Stomach (tissue), 8 donors: ENCODE measurements at regions not wholly inside any gene's neighbourhood (a gene's known extent, or its start where the extent isn't known, plus 50 kb on each side); places are given as distances from the start of the nearest gene placed in this dataset.

Experiments
- DNase-seq, 2 donors: peaks; one replicate each; pipeline versions ENCODE4 v3.0.0 to v3.0.0-alpha.2; 2013 to 2019
- H3K27ac ChIP-seq, 5 donors: fragments of 200-600 bp in 4 of 5; sonication (generic) in 4 of 5; one replicate each; pipeline ENCODE4 v1.5.1; 2013 to 2019; ENCODE audit warnings: mild to moderate bottlenecking in 1 of 5, moderate library complexity in 1 of 5
- H3K27me3 ChIP-seq, 3 donors: fragments of 200-600 bp; sonication (generic); one replicate each; pipeline ENCODE4 v1.5.1; 2017 to 2019; ENCODE audit warnings: mixed run types in 1 of 3
- H3K36me3 ChIP-seq, 4 donors: fragments of 200-600 bp; sonication (generic); 1 replicate in 3 of 4; 2 replicates in 1 of 4; pipeline ENCODE4 v1.5.1; 2016 to 2019
- H3K4me1 ChIP-seq, 4 donors: fragments of 200-600 bp; sonication (generic); one replicate each; pipeline ENCODE4 v1.5.1; 2016 to 2019
- H3K4me3 ChIP-seq, 4 donors: fragments of 200-600 bp; sonication (generic) in 3 of 4; one replicate each; pipeline ENCODE4 v1.5.1; 2016 to 2019; ENCODE audit warnings: mild to moderate bottlenecking in 1 of 4
- H3K9me3 ChIP-seq, 4 donors: fragments of 200-600 bp; sonication (generic); one replicate each; pipeline ENCODE4 v1.5.1; 2016 to 2019
- EP300 ChIP-seq: sonication (generic); formaldehyde crosslinking; IDR thresholded peaks from one replicate; pipeline ENCODE4 v1.6.1; 2017; ENCODE audit warnings: antibody characterized with exemption
- POLR2A ChIP-seq, 4 donors: fragments of 450-650 bp; IDR thresholded peaks; one replicate each; pipeline ENCODE4 v1.6.1; 2016; ENCODE audit warnings: antibody characterized with exemption in 4 of 4, control low read depth in 2 of 4, mild to moderate bottlenecking in 1 of 4, moderate library complexity in 1 of 4
- POLR2AphosphoS5 ChIP-seq, 3 donors: sonication (generic); formaldehyde crosslinking; IDR thresholded peaks; one replicate each; pipeline ENCODE4 v1.6.1; 2016; ENCODE audit warnings: antibody characterized with exemption in 3 of 3
- WGBS, 5 donors: extraction: QIAGEN DNeasy Blood & Tissue Kit in 3 of 5; methylation state at CpG; one replicate each; pipeline versions ENCODE4 v1.1.5 to v1.1.7; 2013 to 2018; 5-methylcytosine and 5-hydroxymethylcytosine counted together
- intact Hi-C: fragments of 100-400 bp; cut with DNase I; formaldehyde crosslinking; loops from one replicate; pipeline ENCODE4 v1.15.1; 2023; ENCODE audit warnings: low total_unique reads
- TF ChIP-seq, protein P1 (sequence below), 7 experiments: fragments of 450-650 bp in 4 of 7; fragments of 200-600 bp in 3 of 7; sonication (generic) in 3 of 7; IDR thresholded peaks; one replicate each; pipeline ENCODE4 v1.5.1; 2016 to 2019; ENCODE audit warnings: antibody characterized with exemption in 7 of 7, control low read depth in 2 of 7, mild to moderate bottlenecking in 1 of 7
- donor health status: healthy with polysubstance abuse.
- donor health status: Bipolar disorder and iron deficiency.
- donor health status: healthy.

DNA sequence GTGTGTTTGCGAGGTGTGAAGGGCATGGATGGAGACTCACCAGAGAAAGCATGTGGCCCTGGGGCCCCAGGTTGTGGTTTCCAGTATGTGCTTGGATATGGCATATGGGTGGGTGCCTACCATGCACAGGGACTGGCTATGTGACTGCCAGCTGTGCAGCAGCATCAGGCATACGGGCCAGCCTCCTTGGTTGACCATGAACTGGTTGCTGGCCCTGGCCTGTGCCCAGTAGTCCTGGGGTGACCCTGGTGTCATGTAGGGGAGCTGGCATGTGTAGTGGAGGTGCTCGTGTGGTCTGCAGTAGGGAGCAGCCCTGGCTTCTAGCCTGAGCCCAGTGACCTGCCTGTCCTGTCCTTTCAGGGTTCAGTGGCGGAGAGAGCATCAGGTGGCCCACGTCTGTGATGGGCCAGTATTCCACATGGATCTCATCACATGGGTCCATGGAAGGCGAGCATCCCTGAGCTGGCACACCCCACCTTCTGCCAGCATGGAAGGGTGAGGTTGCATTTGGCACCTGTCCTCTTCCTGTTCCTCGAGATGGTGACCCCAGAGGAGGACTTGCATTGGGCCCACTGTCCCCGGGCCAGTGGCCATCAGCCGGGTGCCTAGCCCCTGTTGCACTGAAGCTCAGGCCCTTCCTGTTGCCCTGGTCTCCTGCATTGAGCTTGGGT, 228.9 kb downstream of the SNRPN start:
- H3K27ac ChIP-seq, result no peak overlapping the region
- no peak overlapping the region for H3K4me3 ChIP-seq
- 69 to 100% (median 79%) methylated on average over 1 to 9 of the region's 9 CpGs for WGBS, 5 donors
- intact Hi-C loops, result no loop called here
- H3K4me1 ChIP-seq, result no peaks in the 10 kb centered on the region
- peaks cover 8 to 100% (median 96%) of the 10 kb centered on the region in 4 donors for H3K9me3 ChIP-seq
- no peaks in the 10 kb centered on the region for H3K27me3 ChIP-seq
- no peaks in the 10 kb centered on the region for H3K36me3 ChIP-seq
- no peak for DNase-seq
- no peak for TF ChIP-seq POLR2AphosphoS5 (IDR thresholded peaks at IDR 0.05)

DNA sequence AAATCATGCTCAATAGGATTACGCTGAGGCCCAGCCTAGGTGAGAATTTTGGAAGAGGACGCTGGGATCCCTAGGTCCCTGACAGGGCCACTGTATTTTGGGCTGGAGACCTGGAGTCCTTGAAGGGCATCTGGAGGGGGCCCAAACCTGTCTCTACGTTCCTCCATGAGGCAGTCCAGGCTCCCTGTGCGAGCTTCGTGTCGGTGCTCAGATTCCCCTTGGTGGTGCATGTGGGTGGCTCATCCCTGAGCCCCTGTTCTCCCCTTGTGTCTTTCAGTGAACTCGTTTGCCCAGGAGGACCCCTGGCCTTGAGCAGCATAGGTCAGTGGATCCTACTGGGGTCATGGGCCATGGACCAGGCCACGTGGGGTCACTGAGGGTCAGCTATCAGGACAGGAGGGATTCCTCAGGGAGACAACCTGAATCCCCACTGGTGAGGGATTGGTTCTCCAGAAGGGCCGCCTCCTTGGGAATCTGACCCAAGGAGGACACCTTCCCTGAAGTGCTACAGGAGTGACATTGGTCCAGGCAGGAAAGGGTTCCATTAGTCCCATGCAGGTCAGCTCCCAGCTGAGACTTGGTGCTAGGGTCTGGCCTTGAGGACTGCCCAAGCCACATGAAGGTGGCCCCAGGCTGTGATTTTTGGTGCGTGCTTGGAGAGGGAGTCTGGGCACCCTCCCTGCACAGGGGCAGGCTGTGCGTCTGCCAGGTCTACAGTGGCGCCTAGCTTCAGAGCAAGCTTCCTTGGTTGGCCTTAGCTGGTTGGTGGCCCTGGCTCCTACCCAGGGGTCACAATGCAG, 229.8 kb downstream of the SNRPN start:
- intact Hi-C loops, result no loop called here
- Histone ChIP-seq H3K4me1 (no peaks in the 10 kb centered on the region), H3K36me3 (no peaks in the 10 kb centered on the region), H3K9me3 (peaks cover 8 to 100% (median 95%) of the 10 kb centered on the region in 4 donors), H3K27ac (no peak overlapping the region), H3K4me3 (no peak overlapping the region), H3K27me3 (no peaks in the 10 kb centered on the region)
- WGBS, 5 donors, result 69 to 88% (median 83%) methylated on average over 4 to 12 of the region's 12 CpGs
- TF ChIP-seq EP300, result no peak
- TF ChIP-seq, protein P1, sequence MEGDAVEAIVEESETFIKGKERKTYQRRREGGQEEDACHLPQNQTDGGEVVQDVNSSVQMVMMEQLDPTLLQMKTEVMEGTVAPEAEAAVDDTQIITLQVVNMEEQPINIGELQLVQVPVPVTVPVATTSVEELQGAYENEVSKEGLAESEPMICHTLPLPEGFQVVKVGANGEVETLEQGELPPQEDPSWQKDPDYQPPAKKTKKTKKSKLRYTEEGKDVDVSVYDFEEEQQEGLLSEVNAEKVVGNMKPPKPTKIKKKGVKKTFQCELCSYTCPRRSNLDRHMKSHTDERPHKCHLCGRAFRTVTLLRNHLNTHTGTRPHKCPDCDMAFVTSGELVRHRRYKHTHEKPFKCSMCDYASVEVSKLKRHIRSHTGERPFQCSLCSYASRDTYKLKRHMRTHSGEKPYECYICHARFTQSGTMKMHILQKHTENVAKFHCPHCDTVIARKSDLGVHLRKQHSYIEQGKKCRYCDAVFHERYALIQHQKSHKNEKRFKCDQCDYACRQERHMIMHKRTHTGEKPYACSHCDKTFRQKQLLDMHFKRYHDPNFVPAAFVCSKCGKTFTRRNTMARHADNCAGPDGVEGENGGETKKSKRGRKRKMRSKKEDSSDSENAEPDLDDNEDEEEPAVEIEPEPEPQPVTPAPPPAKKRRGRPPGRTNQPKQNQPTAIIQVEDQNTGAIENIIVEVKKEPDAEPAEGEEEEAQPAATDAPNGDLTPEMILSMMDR (IDR thresholded peaks at IDR 0.05), result no peak
- TF ChIP-seq POLR2A (IDR thresholded peaks at IDR 0.05), result no peak
- no peak for TF ChIP-seq POLR2AphosphoS5 (IDR thresholded peaks at IDR 0.05)
- no peak for DNase-seq

DNA sequence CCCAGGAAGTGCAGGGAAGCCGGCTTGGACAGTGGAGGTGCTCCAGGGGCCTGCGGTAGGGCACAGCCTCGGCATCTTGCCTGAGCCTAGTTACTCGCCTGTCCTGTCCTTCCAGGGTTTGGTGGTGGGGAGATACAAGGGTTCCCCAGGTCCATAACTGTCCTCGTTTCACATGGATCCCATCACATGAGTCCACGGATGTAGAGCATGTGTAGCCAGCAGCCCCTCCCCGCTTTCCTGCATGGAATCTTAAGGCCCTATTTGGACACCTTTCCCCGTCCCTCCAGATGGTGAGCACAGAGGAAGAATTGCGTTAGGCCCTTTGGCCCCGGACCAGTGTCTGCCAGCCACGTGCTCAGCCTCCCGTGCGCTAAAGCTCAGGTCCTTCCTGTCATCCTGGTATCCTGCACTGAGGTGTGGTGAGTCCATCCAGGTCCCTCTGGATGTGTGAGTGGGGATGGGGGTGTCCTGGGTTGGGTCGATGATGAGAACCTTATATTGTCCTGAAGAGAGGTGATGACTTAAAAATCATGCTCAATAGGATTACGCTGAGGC, 230.4 kb downstream of the SNRPN start:
- TF ChIP-seq POLR2A (IDR thresholded peaks at IDR 0.05) (no peak), POLR2AphosphoS5 (IDR thresholded peaks at IDR 0.05) (no peak), EP300 (no peak)
- TF ChIP-seq, protein P1 (IDR thresholded peaks at IDR 0.05), result no peak
- peaks cover 8 to 100% (median 95%) of the 10 kb centered on the region in 4 donors for H3K9me3 ChIP-seq
- intact Hi-C loops, result no loop called here
- H3K36me3 ChIP-seq, result no peaks in the 10 kb centered on the region
- no peak overlapping the region for H3K4me3 ChIP-seq
- H3K27ac ChIP-seq, result no peak overlapping the region
- no peaks in the 10 kb centered on the region for H3K4me1 ChIP-seq
- H3K27me3 ChIP-seq, result no peaks in the 10 kb centered on the region
- no peak for DNase-seq
- WGBS, 5 donors, result 83 to 87% (median 86%) methylated on average over 1 to 15 of the region's 15 CpGs

DNA sequence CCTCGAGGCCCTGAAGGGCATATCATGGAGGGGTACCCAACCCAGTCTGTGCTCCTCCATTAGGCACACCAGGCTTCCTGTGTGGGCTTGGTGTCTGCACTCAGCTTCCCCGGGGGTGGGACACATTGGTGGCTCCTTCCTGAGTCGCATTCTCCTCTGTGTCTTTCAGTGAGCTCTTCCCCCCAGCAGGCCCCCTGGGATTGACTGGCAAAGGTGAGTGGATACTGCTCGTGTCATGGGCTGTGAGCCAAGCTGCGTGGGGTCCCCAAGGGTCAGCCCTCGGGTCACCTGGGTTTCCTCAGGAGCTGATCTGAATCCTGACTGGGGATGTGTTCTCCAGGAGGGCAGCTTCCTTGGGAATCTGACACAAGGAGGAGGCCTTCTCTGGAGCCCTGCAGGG, 231.0 kb downstream of the SNRPN start:
- Histone ChIP-seq H3K4me1 (no peaks in the 10 kb centered on the region), H3K4me3 (no peak overlapping the region), H3K36me3 (no peaks in the 10 kb centered on the region), H3K27ac (no peak overlapping the region), H3K27me3 (no peaks in the 10 kb centered on the region), H3K9me3 (peaks cover 8 to 100% (median 92%) of the 10 kb centered on the region in 4 donors)
- no peak for DNase-seq
- intact Hi-C loops, result no loop called here
- WGBS, 5 donors, result 73 to 97% (median 77%) methylated on average over 3 to 6 of the region's 6 CpGs
- TF ChIP-seq POLR2A (IDR thresholded peaks at IDR 0.05) (no peak), EP300 (no peak), POLR2AphosphoS5 (IDR thresholded peaks at IDR 0.05) (no peak)
- TF ChIP-seq, protein P1 (IDR thresholded peaks at IDR 0.05), result no peak
